OCI-LY3 (cell line): ENCODE measurements at regions not wholly inside any gene's neighbourhood (a gene's known extent, or its start where the extent isn't known, plus 50 kb on each side); places are given as distances from the start of the nearest gene placed in this dataset.

Source experiments
- H2AFZ ChIP-seq: fragments of 200-600, 300-600 bp; shearing (Covaris generic); 2 replicates; pipeline ENCODE4 v1.6.0; 2014; ENCODE audit warnings: antibody characterized with exemption, low read depth, low read length
- H3K27ac ChIP-seq: fragments of 200-600, 300-600 bp; sonication (generic); 2 replicates; pipeline ENCODE4 v1.5.1; 2014; ENCODE audit warnings: mild to moderate bottlenecking, low read length, moderate library complexity, mixed read lengths
- H3K27me3 ChIP-seq: fragments of 200-600, 300-600 bp; sonication (generic); 2 replicates; pipeline ENCODE4 v1.6.1; 2014; ENCODE audit warnings: low read depth, low read length, mixed read lengths
- H3K36me3 ChIP-seq: fragments of 200-600, 300-600 bp; sonication (generic); replicated peaks from 2 replicates; pipeline ENCODE3; 2014; ENCODE audit warnings: low read depth, low read length, mixed read lengths
- H3K4me1 ChIP-seq: fragments of 300-600, 200-600 bp; sonication (generic); 2 replicates; pipeline ENCODE4 v1.6.1; 2014; ENCODE audit warnings: low read length, mixed read lengths
- H3K4me2 ChIP-seq: fragments of 200-600, 300-600 bp; sonication (generic); 2 replicates; pipeline ENCODE4 v1.6.1; 2014; ENCODE audit warnings: low read length, mixed read lengths
- H3K4me3 ChIP-seq: fragments of 300-600, 200-600 bp; sonication (generic); 2 replicates; pipeline ENCODE4 v1.5.1; 2014; ENCODE audit warnings: antibody characterized with exemption, mild to moderate bottlenecking, low read length, moderate library complexity
- H3K79me2 ChIP-seq: fragments of 300-600, 200-600 bp; shearing (Covaris generic); 2 replicates; pipeline ENCODE4 v1.6.1; 2014; ENCODE audit warnings: mild to moderate bottlenecking, low read length, mixed read lengths
- H3K9ac ChIP-seq: fragments of 300-600, 200-600 bp; shearing (Covaris generic); 2 replicates; pipeline ENCODE4 v1.6.0; 2014; ENCODE audit warnings: mild to moderate bottlenecking, low read length, moderate library complexity
- H3K9me3 ChIP-seq: fragments of 200-600, 300-600 bp; shearing (Covaris generic); 2 replicates; pipeline ENCODE4 v1.6.1; 2014; ENCODE audit warnings: low read length, mixed read lengths; ENCODE audit not compliant: insufficient read depth
- H4K20me1 ChIP-seq: fragments of 200-600, 300-600 bp; sonication (generic); 2 replicates; pipeline ENCODE4 v1.6.1; 2016; ENCODE audit warnings: low read length, mixed read lengths; ENCODE audit not compliant: insufficient read depth
- CTCF ChIP-seq: fragments of 200-600, 300-600 bp; sonication (generic); IDR thresholded peaks from 2 replicates; pipeline ENCODE4 v1.5.1; 2014; ENCODE audit warnings: antibody characterized with exemption, low read length, low read depth
- EZH2phosphoT487 ChIP-seq: fragments of 200-600 bp; shearing (Covaris generic); IDR thresholded peaks from 2 replicates; pipeline ENCODE4 v1.6.1; 2018; ENCODE audit warnings: antibody characterized with exemption, mixed run types, low read depth

DNA sequence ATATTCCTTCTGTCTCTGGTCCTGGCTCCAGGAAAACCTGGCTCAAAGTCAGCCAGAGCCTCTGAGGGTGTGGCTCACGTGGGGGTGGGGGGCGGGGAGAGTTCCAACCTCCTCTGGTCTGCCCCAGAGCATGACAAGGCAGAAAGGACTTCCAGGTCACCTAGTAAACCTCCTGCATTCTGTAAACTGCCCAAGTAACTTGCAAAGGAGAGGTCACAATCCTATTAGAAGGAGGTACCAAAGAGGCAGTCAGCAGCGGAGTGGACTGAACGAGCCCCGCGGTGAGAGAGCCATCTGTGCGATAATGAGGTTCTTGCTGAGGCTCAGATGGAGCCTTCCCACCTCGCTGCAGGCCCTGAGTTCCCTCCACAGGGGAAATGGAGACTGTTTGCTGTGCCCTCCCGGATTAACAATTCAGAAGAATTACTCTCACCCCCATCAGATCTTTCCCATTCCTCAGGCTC is 58.9 kb upstream of the GATA6 start:
- Histone ChIP-seq H4K20me1 (no peaks in the 10 kb centered on the region), H3K4me1 (peaks cover 15% of the 10 kb centered on the region), H3K9ac (no peak overlapping the region), H3K27me3 (0 out of 2 replicates have a peak, but pooled peaks cover 2% of the 10 kb centered on the region), H3K4me3 (no peak overlapping the region), H3K36me3 (no peaks in the 10 kb centered on the region), H3K4me2 (no peak overlapping the region), H3K9me3 (no peaks in the 10 kb centered on the region), H2AFZ (no peak overlapping the region), H3K27ac (no peak overlapping the region), H3K79me2 (no peaks in the 10 kb centered on the region)
- TF ChIP-seq CTCF (no peak), EZH2phosphoT487 (no peak)

DNA sequence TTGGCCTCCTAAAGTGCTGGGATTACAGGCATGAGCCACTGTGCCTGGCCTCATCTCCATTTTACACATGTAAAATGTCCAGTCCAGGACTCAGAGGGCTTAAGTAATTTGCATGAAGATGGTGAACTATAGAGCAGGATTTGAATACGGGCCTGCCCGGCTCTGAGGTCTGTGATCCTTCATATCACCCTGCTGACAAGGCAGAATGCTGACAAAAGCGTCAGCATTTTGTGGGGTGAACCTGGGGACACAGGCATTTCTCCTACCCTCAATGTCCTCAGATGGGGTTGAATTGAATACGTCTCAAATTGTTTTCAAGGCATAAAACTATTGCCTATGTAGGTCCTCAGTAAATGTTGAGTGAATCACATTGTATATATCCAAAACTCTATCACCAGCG is 57.2 kb upstream of the GATA6 start:
- Histone ChIP-seq H3K36me3 (no peaks in the 10 kb centered on the region), H3K27me3 (0 out of 2 replicates have a peak, but pooled peaks cover 3% of the 10 kb centered on the region)

GRCh38 chr18:22113144-22113844 is 56.1 kb upstream of the GATA6 start:
- TF ChIP-seq CTCF, result no peak
- no peak for TF ChIP-seq EZH2phosphoT487
- Histone ChIP-seq H3K9ac (no peak overlapping the region), H3K27me3 (0 out of 2 replicates have a peak, but pooled peaks cover 3% of the 10 kb centered on the region), H3K79me2 (no peaks in the 10 kb centered on the region), H3K27ac (no peak overlapping the region), H3K9me3 (no peaks in the 10 kb centered on the region), H4K20me1 (no peaks in the 10 kb centered on the region), H3K4me3 (no peak overlapping the region), H3K4me1 (peaks cover 15% of the 10 kb centered on the region), H2AFZ (no peak overlapping the region), H3K36me3 (no peaks in the 10 kb centered on the region), H3K4me2 (no peak overlapping the region)

More for the DNA sequence above, 57.2 kb upstream of the GATA6 start:
- H3K79me2 ChIP-seq, result no peaks in the 10 kb centered on the region
- no peak overlapping the region for H3K9ac ChIP-seq
- H3K4me1 ChIP-seq, result peaks cover 15% of the 10 kb centered on the region
- no peaks in the 10 kb centered on the region for H3K9me3 ChIP-seq
- no peak overlapping the region for H3K27ac ChIP-seq
- no peak overlapping the region for H3K4me3 ChIP-seq
- H3K4me2 ChIP-seq, result no peak overlapping the region
- TF ChIP-seq CTCF (no peak), EZH2phosphoT487 (no peak)
- no peaks in the 10 kb centered on the region for H4K20me1 ChIP-seq
- no peak overlapping the region for H2AFZ ChIP-seq

GRCh38 chr18:22114526-22115321 is 54.7 kb upstream of the GATA6 start:
- no peak overlapping the region for H2AFZ ChIP-seq
- H3K27ac ChIP-seq, result no peak overlapping the region
- no peaks in the 10 kb centered on the region for H3K9me3 ChIP-seq
- no peak overlapping the region for H3K4me2 ChIP-seq
- peaks cover 5% of the 10 kb centered on the region for H3K4me1 ChIP-seq
- H3K36me3 ChIP-seq, result no peaks in the 10 kb centered on the region
- H3K9ac ChIP-seq, result no peak overlapping the region
- H3K79me2 ChIP-seq, result no peaks in the 10 kb centered on the region
- no peak overlapping the region for H3K4me3 ChIP-seq
- no peaks in the 10 kb centered on the region for H4K20me1 ChIP-seq
- TF ChIP-seq CTCF (no peak), EZH2phosphoT487 (no peak)
- H3K27me3 ChIP-seq, result 0 out of 2 replicates have a peak, but pooled peaks cover 3% of the 10 kb centered on the region
